Left lung (tissue), 4 donors: ENCODE measurements at regions not wholly inside any gene's neighbourhood (a gene's known extent, or its start where the extent isn't known, plus 50 kb on each side); places are given as distances from the start of the nearest gene placed in this dataset.

Experiments used
- ATAC-seq: fragments of 200-7000 bp; cut with Tn5 transposase; one replicate; pipeline ENCODE4 v1.9.1; 2020; ENCODE audit warnings: moderate library complexity
- DNase-seq, 4 donors: peaks; one replicate each; pipeline ENCODE4 v3.0.0-alpha.2; 2013 to 2020
- H3K27ac ChIP-seq, 2 donors: fragments of 200-600 bp; sonication (generic) in 1 of 2; one replicate each; pipeline versions ENCODE4 v1.5.0 to v1.8.0; 2020 to 2021
- H3K27me3 ChIP-seq, 2 donors: fragments of 200-600 bp; sonication (generic) in 1 of 2; one replicate each; pipeline versions ENCODE4 v1.5.0 to v1.8.0; 2020 to 2021
- H3K36me3 ChIP-seq, 2 donors: fragments of 200-600 bp; sonication (generic) in 1 of 2; one replicate each; pipeline versions ENCODE4 v1.5.0 to v1.8.0; 2020 to 2021
- H3K4me1 ChIP-seq, 2 donors: fragments of 200-600 bp; one replicate each; pipeline ENCODE4 v1.8.0; 2021
- H3K4me3 ChIP-seq, 2 donors: fragments of 200-600 bp; sonication (generic) in 1 of 2; one replicate each; pipeline versions ENCODE4 v1.5.0 to v1.8.0; 2020 to 2021; ENCODE audit warnings: mild to moderate bottlenecking in 1 of 2
- H3K9me3 ChIP-seq, 2 donors: fragments of 200-600 bp; sonication (generic) in 1 of 2; one replicate each; pipeline versions ENCODE4 v1.5.0 to v1.8.0; 2020 to 2021
- intact Hi-C, 2 donors: fragments of 100-400 bp; cut with DNase I; formaldehyde crosslinking; loops; one replicate each; pipeline versions ENCODE4 v1.11.2 to v1.14.2; 2022
- TF ChIP-seq, protein P1 (sequence below), 2 donors: fragments of 200-600 bp; sonication (generic) in 1 of 2; IDR thresholded peaks; one replicate each; pipeline versions ENCODE4 v1.5.0 to v1.8.0; 2021; ENCODE audit warnings: antibody characterized with exemption in 2 of 2
- donor health status: DM: no; HTN: yes; CAD: no.
- donor health status: DM: no; HTN: no; CAD: no.

DNA sequence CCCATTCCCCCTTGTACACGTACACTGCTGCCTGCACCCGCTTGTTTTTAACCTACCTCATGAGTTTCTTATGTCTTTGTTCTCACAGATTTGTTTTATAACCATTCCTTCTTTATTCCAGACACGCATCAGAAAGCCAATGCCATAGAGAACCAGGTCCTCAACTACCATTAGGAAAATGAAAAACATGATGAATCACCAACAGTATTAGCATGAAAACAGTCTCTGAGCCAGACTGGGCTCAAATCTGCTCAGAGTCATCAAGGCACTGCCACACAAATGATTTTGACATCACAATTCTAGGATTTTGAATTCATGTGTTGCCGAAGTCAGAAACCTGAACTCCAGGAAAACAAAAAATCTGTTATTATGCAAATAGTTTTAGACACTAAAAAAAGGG is 394.1 kb upstream of the GRIA1 start:
- ATAC-seq: no peak

DNA sequence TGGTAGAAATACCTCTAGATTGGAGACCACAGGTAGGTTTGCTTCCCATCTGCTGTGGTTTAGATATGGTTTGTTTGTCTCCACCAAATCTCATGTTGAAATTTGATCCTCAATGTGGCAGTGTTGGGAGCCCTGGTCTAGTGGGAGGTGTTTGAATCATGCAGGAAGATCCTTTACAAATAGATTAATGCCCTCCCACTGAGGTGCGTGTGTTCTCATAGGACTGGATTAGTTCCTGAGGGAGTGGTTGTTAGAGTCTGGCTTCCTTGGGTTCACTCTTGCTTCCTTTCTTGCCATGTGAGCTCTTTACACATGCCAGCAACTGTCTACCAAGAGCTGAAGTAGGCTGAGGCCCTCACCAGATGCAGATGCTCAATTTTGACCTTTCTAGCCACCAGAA is 391.1 kb upstream of the GRIA1 start:
- no peak overlapping the region for H3K27ac ChIP-seq
- TF ChIP-seq, protein P1, sequence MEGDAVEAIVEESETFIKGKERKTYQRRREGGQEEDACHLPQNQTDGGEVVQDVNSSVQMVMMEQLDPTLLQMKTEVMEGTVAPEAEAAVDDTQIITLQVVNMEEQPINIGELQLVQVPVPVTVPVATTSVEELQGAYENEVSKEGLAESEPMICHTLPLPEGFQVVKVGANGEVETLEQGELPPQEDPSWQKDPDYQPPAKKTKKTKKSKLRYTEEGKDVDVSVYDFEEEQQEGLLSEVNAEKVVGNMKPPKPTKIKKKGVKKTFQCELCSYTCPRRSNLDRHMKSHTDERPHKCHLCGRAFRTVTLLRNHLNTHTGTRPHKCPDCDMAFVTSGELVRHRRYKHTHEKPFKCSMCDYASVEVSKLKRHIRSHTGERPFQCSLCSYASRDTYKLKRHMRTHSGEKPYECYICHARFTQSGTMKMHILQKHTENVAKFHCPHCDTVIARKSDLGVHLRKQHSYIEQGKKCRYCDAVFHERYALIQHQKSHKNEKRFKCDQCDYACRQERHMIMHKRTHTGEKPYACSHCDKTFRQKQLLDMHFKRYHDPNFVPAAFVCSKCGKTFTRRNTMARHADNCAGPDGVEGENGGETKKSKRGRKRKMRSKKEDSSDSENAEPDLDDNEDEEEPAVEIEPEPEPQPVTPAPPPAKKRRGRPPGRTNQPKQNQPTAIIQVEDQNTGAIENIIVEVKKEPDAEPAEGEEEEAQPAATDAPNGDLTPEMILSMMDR (IDR thresholded peaks at IDR 0.05): no peak
- no peaks in the 10 kb centered on the region for H3K4me1 ChIP-seq
- ATAC-seq: no peak
- H3K9me3 ChIP-seq: peaks cover 0 to 2% of the 10 kb centered on the region in 2 donors
- intact Hi-C loops: no loop called here
- no peaks in the 10 kb centered on the region for H3K27me3 ChIP-seq
- no peaks in the 10 kb centered on the region for H3K36me3 ChIP-seq
- no peak for DNase-seq
- no peak overlapping the region for H3K4me3 ChIP-seq

More for the DNA sequence above, 394.1 kb upstream of the GRIA1 start:
- no peak for DNase-seq
- Histone ChIP-seq H3K27ac (no peak overlapping the region), H3K9me3 (no peaks in the 10 kb centered on the region), H3K4me3 (no peak overlapping the region), H3K27me3 (no peaks in the 10 kb centered on the region), H3K4me1 (no peaks in the 10 kb centered on the region), H3K36me3 (no peaks in the 10 kb centered on the region)
- intact Hi-C loops: no loop called here
- TF ChIP-seq, protein P1 (IDR thresholded peaks at IDR 0.05): no peak

DNA sequence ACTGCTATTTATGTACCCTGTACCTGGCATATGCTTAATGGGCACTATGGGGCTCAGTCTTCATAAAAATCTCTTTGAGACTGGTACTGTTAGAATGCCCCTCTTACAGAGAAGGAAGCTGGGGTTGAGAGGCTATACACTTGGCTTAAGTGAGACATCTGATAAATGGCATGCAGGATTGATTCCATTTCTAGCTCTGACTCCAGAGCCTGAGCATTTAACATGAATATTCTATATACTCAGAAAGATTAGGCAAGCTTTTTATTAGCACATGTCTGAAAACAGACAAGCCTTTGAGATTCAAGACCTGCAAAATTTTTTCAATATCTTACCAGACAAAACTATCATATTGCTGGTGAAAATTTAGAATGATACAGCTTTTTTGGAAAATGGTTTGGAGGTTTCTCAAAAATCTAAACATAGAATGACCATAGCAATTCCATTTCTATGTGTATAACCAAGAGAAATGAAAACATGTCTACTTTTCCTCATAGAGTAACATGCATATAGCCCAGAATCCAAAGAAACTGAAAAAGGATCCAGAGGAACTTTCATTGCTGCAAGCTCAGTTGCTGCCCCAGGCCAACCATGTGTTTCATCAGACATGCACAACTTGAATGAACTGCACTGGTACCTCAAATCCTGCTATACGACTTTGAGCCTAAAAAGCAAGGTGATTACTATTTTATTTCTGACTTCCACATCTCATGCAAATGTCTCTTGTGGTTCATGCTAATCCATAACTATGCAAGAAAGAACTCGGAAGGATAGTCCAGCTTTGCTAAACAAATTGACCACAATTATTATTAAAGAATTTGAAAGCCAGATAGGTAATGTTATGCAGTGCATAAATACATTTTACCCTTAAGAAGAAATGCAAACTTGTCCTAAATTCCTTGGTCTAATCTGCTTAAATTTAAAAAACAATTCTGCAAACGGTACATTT is 389.0 kb upstream of the GRIA1 start:
- ATAC-seq: no peak
- intact Hi-C loops: no loop called here
- no peaks in the 10 kb centered on the region for H3K27me3 ChIP-seq
- H3K27ac ChIP-seq: no peak overlapping the region
- no peak for DNase-seq
- TF ChIP-seq, protein P1 (IDR thresholded peaks at IDR 0.05): no peak
- H3K36me3 ChIP-seq: no peaks in the 10 kb centered on the region
- H3K4me1 ChIP-seq: no peaks in the 10 kb centered on the region
- peaks cover 0 to 2% of the 10 kb centered on the region in 2 donors for H3K9me3 ChIP-seq
- no peak overlapping the region for H3K4me3 ChIP-seq

DNA sequence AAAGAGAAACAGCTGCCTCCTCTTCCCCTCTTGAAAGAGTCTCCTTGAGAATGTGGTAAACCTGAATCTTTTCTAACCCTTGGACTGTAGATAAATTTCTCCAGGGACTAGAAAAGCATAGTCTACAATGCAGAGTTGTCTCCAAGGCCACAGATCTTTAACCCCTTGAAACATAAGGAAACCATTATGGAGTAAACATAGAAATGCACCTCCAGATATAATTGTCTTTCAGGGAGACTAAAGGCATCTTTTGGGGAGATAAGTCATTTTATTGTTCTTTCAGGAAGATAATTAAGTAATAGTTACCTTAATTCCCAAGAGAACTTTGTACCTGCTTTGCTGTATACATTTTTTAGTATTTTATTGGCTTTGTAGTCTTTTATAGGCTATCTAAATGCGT is 373.6 kb upstream of the GRIA1 start:
- intact Hi-C loops: no loop called here
- no peak overlapping the region for H3K27ac ChIP-seq
- ATAC-seq: no peak
- no peaks in the 10 kb centered on the region for H3K4me1 ChIP-seq
- DNase-seq: no peak
- no peaks in the 10 kb centered on the region for H3K27me3 ChIP-seq
- TF ChIP-seq, protein P1 (IDR thresholded peaks at IDR 0.05): no peak
- no peaks in the 10 kb centered on the region for H3K36me3 ChIP-seq
- no peak overlapping the region for H3K4me3 ChIP-seq
- H3K9me3 ChIP-seq: no peaks in the 10 kb centered on the region

DNA sequence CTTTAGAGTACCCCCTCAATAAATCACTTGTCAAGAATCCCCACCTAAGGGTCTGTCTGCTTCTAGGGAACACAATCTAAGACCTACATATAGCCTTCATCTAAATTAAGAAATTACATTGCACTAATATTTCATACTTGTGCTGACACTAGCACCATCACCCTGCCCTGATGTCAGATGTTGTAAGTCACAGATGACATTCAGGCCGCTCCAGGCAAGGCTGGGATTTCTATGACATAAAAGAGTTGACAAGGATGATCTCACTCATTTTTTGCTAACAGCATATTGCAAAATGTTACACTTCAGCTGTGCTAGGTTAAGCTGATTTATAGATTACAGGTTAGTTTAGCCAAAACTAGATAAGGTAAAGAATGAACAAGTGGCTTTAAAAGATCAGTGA is 372.5 kb upstream of the GRIA1 start:
- DNase-seq: no peak
- Histone ChIP-seq H3K27me3 (no peaks in the 10 kb centered on the region), H3K4me1 (no peaks in the 10 kb centered on the region), H3K4me3 (no peak overlapping the region), H3K36me3 (no peaks in the 10 kb centered on the region), H3K9me3 (no peaks in the 10 kb centered on the region), H3K27ac (no peak overlapping the region)
- intact Hi-C loops: no loop called here
- TF ChIP-seq, protein P1 (IDR thresholded peaks at IDR 0.05): no peak
- no peak for ATAC-seq
